Tongue (tissue), 1 donor: ENCODE measurements at regions not wholly inside any gene's neighbourhood (a gene's known extent, or its start where the extent isn't known, plus 50 kb on each side); places are given as distances from the start of the nearest gene placed in this dataset.

Experiments used
- DNase-seq: peaks from one replicate; pipeline ENCODE4 v3.0.0-alpha.2; 2015

GRCh38 chr7:88402529-88402928 is 95.8 kb upstream of the STEAP4 start:
- no peak for DNase-seq

GRCh38 chr7:88401009-88401623 is 94.4 kb upstream of the STEAP4 start:
- DNase-seq, result peak; percentile 15

GRCh38 chr7:88399696-88400240 is 93.1 kb upstream of the STEAP4 start:
- no peak for DNase-seq

- no peak for DNase-seq
Measured at GRCh38 chr7:88399036-88399435, 92.3 kb upstream of the STEAP4 start.

GRCh38 chr7:88398459-88398858 is 91.8 kb upstream of the STEAP4 start:
- peak; percentile 11 for DNase-seq

- DNase-seq, result no peak
Measured at GRCh38 chr7:88396948-88397322, 90.2 kb upstream of the STEAP4 start.

- DNase-seq, result no peak
Measured at GRCh38 chr7:88396295-88396947, 89.7 kb upstream of the STEAP4 start.

GRCh38 chr7:88395715-88396114 is 89.0 kb upstream of the STEAP4 start:
- DNase-seq, result no peak

GRCh38 chr7:88391247-88391646 is 84.6 kb upstream of the STEAP4 start:
- no peak for DNase-seq

- DNase-seq, result no peak
Measured at GRCh38 chr7:88387368-88387767, 80.7 kb upstream of the STEAP4 start.

- DNase-seq, result no peak
Measured at GRCh38 chr7:88386665-88387156, 80.0 kb upstream of the STEAP4 start.

GRCh38 chr7:88377434-88377833 is 70.7 kb upstream of the STEAP4 start:
- DNase-seq, result no peak

GRCh38 chr7:88368686-88369085 is 62.0 kb upstream of the STEAP4 start:
- no peak for DNase-seq

GRCh38 chr7:88366845-88367244 is 60.2 kb upstream of the STEAP4 start:
- no peak for DNase-seq

- no peak for DNase-seq
Measured at GRCh38 chr7:88363869-88364268, 57.2 kb upstream of the STEAP4 start.

- no peak for DNase-seq
Measured at GRCh38 chr7:88363249-88363648, 56.6 kb upstream of the STEAP4 start.

- DNase-seq, result peak; percentile 20
Measured at GRCh38 chr7:88361357-88361756, 54.7 kb upstream of the STEAP4 start.

GRCh38 chr7:88358881-88359280 is 52.2 kb upstream of the STEAP4 start:
- no peak for DNase-seq

GRCh38 chr7:88358526-88358838 is 51.8 kb upstream of the STEAP4 start:
- no peak for DNase-seq

GRCh38 chr7:88357781-88358525 is 51.3 kb upstream of the STEAP4 start:
- DNase-seq, result no peak

GRCh38 chr7:88357294-88357693 is 50.6 kb upstream of the STEAP4 start:
- DNase-seq, result no peak
